MM.1S (cell line): ENCODE measurements at regions not wholly inside any gene's neighbourhood (a gene's known extent, or its start where the extent isn't known, plus 50 kb on each side); places are given as distances from the start of the nearest gene placed in this dataset.
A peak's percentile ranks its signal among the peaks of the same experiment; 100 is the strongest.

Experiments used
- DNase-seq: peaks from one replicate; pipeline ENCODE4 v3.0.0-alpha.2; 2015
- H2AFZ ChIP-seq: fragments of 300-600 bp; sonication (generic); 2 replicates; pipeline ENCODE4 v1.6.0; 2016; ENCODE audit warnings: antibody characterized with exemption, low read length
- H3F3A ChIP-seq: fragments of 300-600 bp; sonication (generic); 2 replicates; pipeline ENCODE4 v1.6.1; 2016; ENCODE audit warnings: mild to moderate bottlenecking, antibody characterized with exemption, low read length, moderate library complexity, mixed read lengths; ENCODE audit not compliant: insufficient read depth
- H3K27ac ChIP-seq: fragments of 300-600 bp; sonication (generic); 2 replicates; pipeline ENCODE4 v1.5.1; 2016; ENCODE audit warnings: mild to moderate bottlenecking, low read length
- H3K27me3 ChIP-seq: fragments of 300-600 bp; sonication (generic); replicated peaks from 2 replicates; pipeline ENCODE4 v1.6.0; 2016; ENCODE audit warnings: low read length; ENCODE audit not compliant: insufficient read depth
- H3K36me3 ChIP-seq: fragments of 300-600 bp; sonication (generic); replicated peaks from 2 replicates; pipeline ENCODE4 v1.6.1; 2016; ENCODE audit warnings: mild to moderate bottlenecking, low read length, mixed read lengths; ENCODE audit not compliant: insufficient read depth
- H3K4me1 ChIP-seq: fragments of 300-600 bp; sonication (generic); 2 replicates; pipeline ENCODE4 v1.6.1; 2016; ENCODE audit warnings: low read length, mixed read lengths
- H3K4me2 ChIP-seq: fragments of 300-600 bp; sonication (generic); 2 replicates; pipeline ENCODE4 v1.6.0; 2016; ENCODE audit warnings: low read depth, low read length
- H3K4me3 ChIP-seq: fragments of 300-600 bp; sonication (generic); 2 replicates; pipeline ENCODE4 v1.5.1; 2016; ENCODE audit warnings: low read length, mixed read lengths
- H3K79me2 ChIP-seq: fragments of 300-600 bp; sonication (generic); 2 replicates; pipeline ENCODE4 v1.6.1; 2016; ENCODE audit warnings: mixed run types, low read length, mixed read lengths
- H3K9ac ChIP-seq: fragments of 300-600 bp; sonication (generic); 2 replicates; pipeline ENCODE4 v1.6.1; 2016; ENCODE audit warnings: low read length, mixed read lengths
- H3K9me2 ChIP-seq: fragments of 300-600 bp; sonication (generic); replicated peaks from 2 replicates; pipeline ENCODE4 v1.6.1; 2016; ENCODE audit warnings: mild to moderate bottlenecking, low read length, mixed read lengths; ENCODE audit not compliant: insufficient read depth
- H3K9me3 ChIP-seq: fragments of 300-600 bp; sonication (generic); replicated peaks from 2 replicates; pipeline ENCODE4 v1.6.1; 2016; ENCODE audit warnings: mild to moderate bottlenecking, low read length, mixed read lengths; ENCODE audit not compliant: insufficient read depth
- H4K20me1 ChIP-seq: fragments of 300-600 bp; sonication (generic); 2 replicates; pipeline ENCODE4 v1.6.1; 2016; ENCODE audit warnings: mild to moderate bottlenecking, low read length, moderate library complexity, mixed read lengths; ENCODE audit not compliant: insufficient read depth
- CTCF ChIP-seq: fragments of 300-600 bp; sonication (generic); IDR thresholded peaks from 2 replicates; pipeline ENCODE4 v1.5.1; 2016; ENCODE audit warnings: antibody characterized with exemption, low read length, mixed read lengths
- EZH2 ChIP-seq: fragments of 300-600 bp; sonication (generic); optimal IDR thresholded peaks from 2 replicates; pipeline ENCODE3; 2017; ENCODE audit warnings: low read depth, mild to moderate bottlenecking, antibody characterized with exemption, low read length, mixed read lengths
- EZH2phosphoT487 ChIP-seq: fragments of 300-600 bp; sonication (generic); IDR thresholded peaks from 2 replicates; pipeline ENCODE4 v1.6.1; 2018; ENCODE audit warnings: antibody characterized with exemption, low read length

- no peak for TF ChIP-seq CTCF
- TF ChIP-seq EZH2phosphoT487 = no peak
- no peak for TF ChIP-seq EZH2
- no peak overlapping the region for H2AFZ ChIP-seq
- H3K4me1 ChIP-seq = no peaks in the 10 kb centered on the region
- no peak overlapping the region for H3K4me2 ChIP-seq
- DNase-seq = peak; percentile 26
- H3K9me3 ChIP-seq = no peaks in the 10 kb centered on the region
- no peaks in the 10 kb centered on the region for H3K27me3 ChIP-seq
- H3K79me2 ChIP-seq = no peaks in the 10 kb centered on the region
- no peak overlapping the region for H3K9ac ChIP-seq
- H4K20me1 ChIP-seq = no peaks in the 10 kb centered on the region
- H3K4me3 ChIP-seq = no peak overlapping the region
- no peaks in the 10 kb centered on the region for H3K9me2 ChIP-seq
- no peaks in the 10 kb centered on the region for H3F3A ChIP-seq
- H3K36me3 ChIP-seq = no peaks in the 10 kb centered on the region
- no peak overlapping the region for H3K27ac ChIP-seq
Observed at GRCh38 chr10:17507538-17507937, 53.1 kb upstream of the ST8SIA6 start.

DNA sequence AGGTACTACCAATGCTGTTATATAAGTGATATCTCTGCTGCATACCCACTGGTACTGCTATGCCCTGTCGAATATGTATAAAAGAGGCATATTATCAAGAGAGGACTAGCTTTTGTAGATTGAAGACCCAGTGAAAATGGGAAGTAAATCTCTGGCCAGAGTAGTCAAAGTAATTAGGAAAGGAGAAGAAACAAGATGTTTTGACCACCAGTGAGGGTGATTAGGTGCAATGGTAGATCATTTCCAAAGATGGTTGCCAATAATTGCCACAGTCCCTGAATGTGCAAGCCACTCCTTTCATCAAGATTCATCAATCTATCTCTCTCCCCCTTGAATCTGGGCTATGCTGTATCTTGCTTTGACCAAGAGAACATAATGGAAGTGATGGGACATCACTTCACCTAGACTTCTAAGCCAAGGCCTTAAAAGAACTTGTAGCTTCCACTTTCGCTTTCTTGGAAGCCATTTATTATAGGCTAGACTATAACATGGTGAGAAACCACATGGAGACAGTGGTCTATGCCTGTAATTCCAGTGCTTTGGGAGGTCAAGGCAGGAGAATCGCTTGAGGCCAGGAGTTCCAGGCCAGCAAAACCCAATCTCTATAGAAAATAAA, 52.6 kb upstream of the ST8SIA6 start:
- Histone ChIP-seq H3K4me2 (no peak overlapping the region), H3K9me3 (no peaks in the 10 kb centered on the region), H3K27me3 (no peaks in the 10 kb centered on the region), H3K27ac (no peak overlapping the region), H3K4me3 (no peak overlapping the region), H3K9ac (no peak overlapping the region), H3K79me2 (no peaks in the 10 kb centered on the region), H4K20me1 (no peaks in the 10 kb centered on the region), H3K4me1 (no peaks in the 10 kb centered on the region), H3F3A (no peaks in the 10 kb centered on the region), H2AFZ (no peak overlapping the region), H3K9me2 (no peaks in the 10 kb centered on the region), H3K36me3 (no peaks in the 10 kb centered on the region)
- TF ChIP-seq CTCF (no peak), EZH2phosphoT487 (no peak), EZH2 (no peak)
- peak; percentile 24 for DNase-seq

- Histone ChIP-seq H4K20me1 (no peaks in the 10 kb centered on the region), H2AFZ (no peak overlapping the region), H3K4me2 (no peak overlapping the region), H3K9me3 (no peaks in the 10 kb centered on the region), H3K27ac (no peak overlapping the region), H3K27me3 (no peaks in the 10 kb centered on the region), H3K79me2 (no peaks in the 10 kb centered on the region), H3K4me3 (no peak overlapping the region), H3F3A (no peaks in the 10 kb centered on the region), H3K4me1 (no peaks in the 10 kb centered on the region), H3K36me3 (no peaks in the 10 kb centered on the region), H3K9me2 (no peaks in the 10 kb centered on the region), H3K9ac (no peak overlapping the region)
- DNase-seq = no peak
- TF ChIP-seq CTCF (no peak), EZH2phosphoT487 (no peak), EZH2 (no peak)
Observed at GRCh38 chr10:17506390-17506789, 52.0 kb upstream of the ST8SIA6 start.
